Vagina (tissue), 2 donors: ENCODE measurements at regions not wholly inside any gene's neighbourhood (a gene's known extent, or its start where the extent isn't known, plus 50 kb on each side); places are given as distances from the start of the nearest gene placed in this dataset.

Experiments used
- POLR2A ChIP-seq, 2 donors: fragments of 450-650 bp; IDR thresholded peaks; one replicate each; pipeline ENCODE4 v1.6.1; 2017; ENCODE audit warnings: antibody characterized with exemption in 2 of 2, mild to moderate bottlenecking in 2 of 2, moderate library complexity in 2 of 2
- POLR2AphosphoS5 ChIP-seq, 2 donors: sonication (generic); formaldehyde crosslinking; IDR thresholded peaks; one replicate each; pipeline ENCODE4 v1.9.0; 2017; ENCODE audit warnings: antibody characterized with exemption in 2 of 2, mild to moderate bottlenecking in 2 of 2, low read depth in 1 of 2; ENCODE audit not compliant: insufficient read depth in 1 of 2
- TF ChIP-seq, protein P1 (sequence below), 3 experiments: fragments of 450-650 bp in 2 of 3; fragments of 200-600 bp in 1 of 3; sonication (generic) in 1 of 3; IDR thresholded peaks; one replicate each; pipeline ENCODE4 v1.5.1; 2017 to 2019; ENCODE audit warnings: antibody characterized with exemption in 3 of 3, mild to moderate bottlenecking in 2 of 3, moderate library complexity in 2 of 3

GRCh38 chr5:51013036-51013435 is 346.6 kb downstream of the PARP8 start:
- TF ChIP-seq, protein P1, sequence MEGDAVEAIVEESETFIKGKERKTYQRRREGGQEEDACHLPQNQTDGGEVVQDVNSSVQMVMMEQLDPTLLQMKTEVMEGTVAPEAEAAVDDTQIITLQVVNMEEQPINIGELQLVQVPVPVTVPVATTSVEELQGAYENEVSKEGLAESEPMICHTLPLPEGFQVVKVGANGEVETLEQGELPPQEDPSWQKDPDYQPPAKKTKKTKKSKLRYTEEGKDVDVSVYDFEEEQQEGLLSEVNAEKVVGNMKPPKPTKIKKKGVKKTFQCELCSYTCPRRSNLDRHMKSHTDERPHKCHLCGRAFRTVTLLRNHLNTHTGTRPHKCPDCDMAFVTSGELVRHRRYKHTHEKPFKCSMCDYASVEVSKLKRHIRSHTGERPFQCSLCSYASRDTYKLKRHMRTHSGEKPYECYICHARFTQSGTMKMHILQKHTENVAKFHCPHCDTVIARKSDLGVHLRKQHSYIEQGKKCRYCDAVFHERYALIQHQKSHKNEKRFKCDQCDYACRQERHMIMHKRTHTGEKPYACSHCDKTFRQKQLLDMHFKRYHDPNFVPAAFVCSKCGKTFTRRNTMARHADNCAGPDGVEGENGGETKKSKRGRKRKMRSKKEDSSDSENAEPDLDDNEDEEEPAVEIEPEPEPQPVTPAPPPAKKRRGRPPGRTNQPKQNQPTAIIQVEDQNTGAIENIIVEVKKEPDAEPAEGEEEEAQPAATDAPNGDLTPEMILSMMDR (IDR thresholded peaks at IDR 0.05) = no peak
- TF ChIP-seq POLR2A (IDR thresholded peaks at IDR 0.05) (no peak), POLR2AphosphoS5 (IDR thresholded peaks at IDR 0.05; ENCODE audit: insufficient read depth in 1 of 2, low read depth in 1 of 2) (no peak)
